ENCODE measurements at regions not wholly inside any gene's neighbourhood (a gene's known extent, or its start where the extent isn't known, plus 50 kb on each side); places are given as distances from the start of the nearest gene placed in this dataset.
A peak's percentile ranks its signal among the peaks of the same experiment; 100 is the strongest.

- DNase-seq (ENCODE audit: low read depth, low spot score) (no peak), FAIRE-seq (no peak)
- Histone ChIP-seq H3K79me2 (ENCODE audit: control insufficient read depth, insufficient read depth, low read length) (no peaks in the 10 kb centered on the region), H3K27ac (ENCODE audit: control insufficient read depth, insufficient read depth, low read length) (no peak overlapping the region), H4K20me1 (ENCODE audit: control insufficient read depth, extremely low read depth, insufficient read depth, low read length) (no peaks in the 10 kb centered on the region), H3K9ac (ENCODE audit: control insufficient read depth, extremely low read depth, insufficient read depth, low read length) (no peak overlapping the region), H3K27me3 (ENCODE audit: control insufficient read depth, extremely low read depth, insufficient read depth, low read length) (no peaks in the 10 kb centered on the region), H3K9me1 (ENCODE audit: control insufficient read depth, extremely low read depth, insufficient read depth, low read length) (no peaks in the 10 kb centered on the region), H3K36me3 (ENCODE audit: control insufficient read depth in 2 of 2, extremely low read depth in 1 of 2, insufficient read depth in 2 of 2, low read length in 2 of 2) (no peaks in the 10 kb centered on the region), H3K9me3 (ENCODE audit: control insufficient read depth, low read depth, low read length) (no peaks in the 10 kb centered on the region), H3K4me2 (ENCODE audit: control insufficient read depth, extremely low read depth, insufficient read depth, low read depth, low read length) (no peak overlapping the region), H3K4me3 (ENCODE audit: control insufficient read depth in 2 of 3, extremely low read depth in 1 of 3, insufficient read depth in 2 of 3, low read depth in 1 of 3, low read length in 3 of 3) (no peak overlapping the region), H2AFZ (ENCODE audit: control insufficient read depth, low read length) (no peak overlapping the region), H3K4me1 (ENCODE audit: control insufficient read depth, extremely low read depth, insufficient read depth, low read length) (no peaks in the 10 kb centered on the region)
- no peak for TF ChIP-seq EZH2 (IDR thresholded peaks at IDR 0.05; ENCODE audit: low read length)
- no peak for TF ChIP-seq CTCF (optimal IDR thresholded peaks at IDR 0.05 in 1 of 3, IDR thresholded peaks at IDR 0.05 in 1 of 3, conservative IDR thresholded peaks at IDR 0.05 in 1 of 3; ENCODE audit: extremely low read depth in 1 of 3, insufficient read depth in 2 of 3, low read length in 3 of 3)
- dilution Hi-C loops (cut with MboI; ENCODE audit: extremely low pct_ligation_motif_present, low sequenced_read_pairs): no loop called here
Observed at GRCh38 chr3:166302331-166302730, 465.1 kb upstream of the BCHE start.

- dilution Hi-C loops (cut with MboI; ENCODE audit: extremely low pct_ligation_motif_present, low sequenced_read_pairs): no loop called here
- Histone ChIP-seq H3K4me1 (ENCODE audit: control insufficient read depth, extremely low read depth, insufficient read depth, low read length) (peaks cover 5% of the 10 kb centered on the region), H3K9me3 (ENCODE audit: control insufficient read depth, low read depth, low read length) (no peaks in the 10 kb centered on the region), H3K79me2 (ENCODE audit: control insufficient read depth, insufficient read depth, low read length) (no peaks in the 10 kb centered on the region), H3K9me1 (ENCODE audit: control insufficient read depth, extremely low read depth, insufficient read depth, low read length) (no peaks in the 10 kb centered on the region), H3K4me2 (ENCODE audit: control insufficient read depth, extremely low read depth, insufficient read depth, low read depth, low read length) (peak overlapping the region; percentile 83), H3K36me3 (ENCODE audit: control insufficient read depth in 2 of 2, extremely low read depth in 1 of 2, insufficient read depth in 2 of 2, low read length in 2 of 2) (no peaks in the 10 kb centered on the region), H3K4me3 (ENCODE audit: control insufficient read depth in 2 of 3, extremely low read depth in 1 of 3, insufficient read depth in 2 of 3, low read depth in 1 of 3, low read length in 3 of 3) (peak overlapping the region in 2 of 3 experiments; percentile 13 to 35), H2AFZ (ENCODE audit: control insufficient read depth, low read length) (peak overlapping the region; percentile 96), H3K27me3 (ENCODE audit: control insufficient read depth, extremely low read depth, insufficient read depth, low read length) (no peaks in the 10 kb centered on the region), H3K9ac (ENCODE audit: control insufficient read depth, extremely low read depth, insufficient read depth, low read length) (no peak overlapping the region), H3K27ac (ENCODE audit: control insufficient read depth, insufficient read depth, low read length) (no peak overlapping the region), H4K20me1 (ENCODE audit: control insufficient read depth, extremely low read depth, insufficient read depth, low read length) (no peaks in the 10 kb centered on the region)
- FAIRE-seq: peak; percentile 71
- TF ChIP-seq EZH2 (IDR thresholded peaks at IDR 0.05; ENCODE audit: low read length) (no peak), CTCF (optimal IDR thresholded peaks at IDR 0.05 in 1 of 3, IDR thresholded peaks at IDR 0.05 in 1 of 3, conservative IDR thresholded peaks at IDR 0.05 in 1 of 3; ENCODE audit: extremely low read depth in 1 of 3, insufficient read depth in 2 of 3, low read length in 3 of 3) (no peak)
- no peak for DNase-seq (ENCODE audit: low read depth, low spot score)
Observed at GRCh38 chr3:166296179-166296783, 459.1 kb upstream of the BCHE start.

Data from keratinocyte (primary cell).